Stromal cell of bone marrow (primary cell): ENCODE measurements at regions not wholly inside any gene's neighbourhood (a gene's known extent, or its start where the extent isn't known, plus 50 kb on each side); places are given as distances from the start of the nearest gene placed in this dataset.
"Not testable (repeated sequence)": the region's sequence is repeated elsewhere in the genome, so short reads cannot be mapped to it uniquely, and the experiment has no call there.

Source experiments
- DNase-seq: peaks from one replicate; pipeline ENCODE4 v3.0.0-alpha.2; 2012; ENCODE audit warnings: low read depth

GRCh38 chr5:162786234-162786633, 651.2 kb upstream of the CCNG1 start:
- DNase-seq, result no peak

GRCh38 chr5:162796507-162796906, 640.9 kb upstream of the CCNG1 start:
- no peak for DNase-seq

GRCh38 chr5:162800301-162800700, 637.1 kb upstream of the CCNG1 start:
- DNase-seq, result no peak

- DNase-seq, result no peak
Observed at GRCh38 chr5:162801235-162801634, 636.2 kb upstream of the CCNG1 start.

GRCh38 chr5:162806195-162806594, 631.2 kb upstream of the CCNG1 start:
- no peak for DNase-seq

GRCh38 chr5:162811071-162811470, 626.3 kb upstream of the CCNG1 start:
- DNase-seq, result no peak

GRCh38 chr5:162816816-162817215, 620.6 kb upstream of the CCNG1 start:
- no peak for DNase-seq

GRCh38 chr5:162817364-162817763, 620.0 kb upstream of the CCNG1 start:
- no peak for DNase-seq

- DNase-seq, result not testable (repeated sequence)
Observed at GRCh38 chr5:162821664-162822063, 615.7 kb upstream of the CCNG1 start.

GRCh38 chr5:162824360-162824759, 613.0 kb upstream of the CCNG1 start:
- DNase-seq, result no peak

GRCh38 chr5:162837155-162837554, 600.2 kb upstream of the CCNG1 start:
- no peak for DNase-seq

- DNase-seq, result no peak
Observed at GRCh38 chr5:162842727-162843126, 594.7 kb upstream of the CCNG1 start.

GRCh38 chr5:162852134-162852533, 585.3 kb upstream of the CCNG1 start:
- DNase-seq, result no peak

GRCh38 chr5:162858770-162859169, 578.6 kb upstream of the CCNG1 start:
- DNase-seq, result no peak

GRCh38 chr5:162870966-162871365, 566.4 kb upstream of the CCNG1 start:
- DNase-seq, result no peak

GRCh38 chr5:162882629-162883028, 554.8 kb upstream of the CCNG1 start:
- DNase-seq, result no peak

GRCh38 chr5:162886717-162887116, 550.7 kb upstream of the CCNG1 start:
- DNase-seq, result no peak

- no peak for DNase-seq
Observed at GRCh38 chr5:162888268-162888667, 549.1 kb upstream of the CCNG1 start.

- no peak for DNase-seq
Observed at GRCh38 chr5:162911873-162912272, 525.5 kb upstream of the CCNG1 start.

GRCh38 chr5:162916368-162916767, 521.0 kb upstream of the CCNG1 start:
- no peak for DNase-seq

- no peak for DNase-seq
Observed at GRCh38 chr5:162929104-162929503, 508.3 kb upstream of the CCNG1 start.

- DNase-seq, result no peak
Observed at GRCh38 chr5:162931501-162931900, 505.9 kb upstream of the CCNG1 start.

- DNase-seq, result no peak
Observed at GRCh38 chr5:162939991-162940390, 497.4 kb upstream of the CCNG1 start.

GRCh38 chr5:162948677-162949076, 488.7 kb upstream of the CCNG1 start:
- no peak for DNase-seq

- no peak for DNase-seq
Observed at GRCh38 chr5:162956570-162956969, 480.8 kb upstream of the CCNG1 start.
